Testis (tissue), 2 donors: ENCODE measurements at regions not wholly inside any gene's neighbourhood (a gene's known extent, or its start where the extent isn't known, plus 50 kb on each side); places are given as distances from the start of the nearest gene placed in this dataset.

ENCODE experiments used
- DNase-seq: peaks from one replicate; pipeline ENCODE4 v3.0.0-alpha.2; 2019
- H3K27ac ChIP-seq, 2 donors: fragments of 200-600 bp; sonication (generic); one replicate each; pipeline ENCODE4 v1.5.1; 2019
- H3K27me3 ChIP-seq: fragments of 200-600 bp; sonication (generic); one replicate; pipeline ENCODE4 v1.5.1; 2019
- H3K36me3 ChIP-seq: fragments of 200-600 bp; sonication (generic); one replicate; pipeline ENCODE4 v1.5.1; 2017; ENCODE audit warnings: low read depth; ENCODE audit errors: missing control alignments
- H3K4me1 ChIP-seq: fragments of 200-600 bp; sonication (generic); one replicate; pipeline ENCODE4 v1.5.1; 2019
- H3K4me3 ChIP-seq, 2 donors: fragments of 200-600 bp; sonication (generic); one replicate each; pipeline ENCODE4 v1.5.1; 2017 to 2019
- H3K9me3 ChIP-seq: fragments of 200-600 bp; sonication (generic); one replicate; pipeline ENCODE4 v1.5.1; 2017
- CTCF ChIP-seq, 3 experiments: fragments of 450-650 bp in 2 of 3; fragments of 200-600 bp in 1 of 3; sonication (generic) in 1 of 3; IDR thresholded peaks; one replicate each; pipeline ENCODE4 v1.5.1; 2016 to 2019; ENCODE audit warnings: antibody characterized with exemption in 3 of 3, mild to moderate bottlenecking in 2 of 3, moderate library complexity in 1 of 3
- POLR2A ChIP-seq: fragments of 450-650 bp; IDR thresholded peaks from one replicate; pipeline ENCODE4 v1.6.1; 2017; ENCODE audit warnings: antibody characterized with exemption, mild to moderate bottlenecking, moderate library complexity
- WGBS, 2 donors: methylation state at CpG; one replicate each; pipeline ENCODE4 v1.1.5; 2018; 5-methylcytosine and 5-hydroxymethylcytosine counted together
- intact Hi-C: fragments of 100-400 bp; cut with DNase I; formaldehyde crosslinking; loops from one replicate; pipeline ENCODE4 v1.15.1; 2023; ENCODE audit warnings: low total_unique reads

- Histone ChIP-seq H3K9me3 (no peaks in the 10 kb centered on the region), H3K4me3 (no peak overlapping the region), H3K27me3 (no peaks in the 10 kb centered on the region), H3K36me3 (no peaks in the 10 kb centered on the region), H3K27ac (no peak overlapping the region), H3K4me1 (no peaks in the 10 kb centered on the region)
- intact Hi-C loops = no loop called here
- WGBS, 2 donors = 24 to 26% methylated on average over 3 of the region's 3 CpGs
- DNase-seq = no peak
- TF ChIP-seq CTCF (IDR thresholded peaks at IDR 0.05) = no peak
- no peak for TF ChIP-seq POLR2A
Measured at GRCh38 chr2:194096402-194096801, 1560.6 kb upstream of the SLC39A10 start.

- 75 to 80% methylated on average over 1 of the region's 1 CpG for WGBS, 2 donors
- intact Hi-C loops = no loop called here
Measured at GRCh38 chr2:194095359-194095758, 1561.7 kb upstream of the SLC39A10 start.

GRCh38 chr2:194090251-194090905 lies 1566.6 kb upstream of the SLC39A10 start:
- H3K27ac ChIP-seq = no peak overlapping the region
- no peaks in the 10 kb centered on the region for H3K4me1 ChIP-seq
- TF ChIP-seq CTCF (IDR thresholded peaks at IDR 0.05) = no peak
- no peak for TF ChIP-seq POLR2A
- H3K27me3 ChIP-seq = no peaks in the 10 kb centered on the region
- H3K4me3 ChIP-seq = peak overlapping the region; percentile 43 to 46
- 79 to 83% methylated on average over 9 to 32 of the region's 32 CpGs for WGBS, 2 donors
- intact Hi-C loops = no loop called here
- H3K36me3 ChIP-seq = no peaks in the 10 kb centered on the region
- H3K9me3 ChIP-seq = no peaks in the 10 kb centered on the region
- DNase-seq = peak; percentile 47

More at GRCh38 chr2:194095359-194095758, 1561.7 kb upstream of the SLC39A10 start:
- no peak for DNase-seq
- H3K4me3 ChIP-seq = no peak overlapping the region
- no peaks in the 10 kb centered on the region for H3K9me3 ChIP-seq
- TF ChIP-seq POLR2A (no peak), CTCF (IDR thresholded peaks at IDR 0.05) (no peak)
- H3K27ac ChIP-seq = no peak overlapping the region
- no peaks in the 10 kb centered on the region for H3K4me1 ChIP-seq
- H3K36me3 ChIP-seq = no peaks in the 10 kb centered on the region
- H3K27me3 ChIP-seq = no peaks in the 10 kb centered on the region

- no peak overlapping the region for H3K27ac ChIP-seq
- TF ChIP-seq POLR2A (no peak), CTCF (IDR thresholded peaks at IDR 0.05) (no peak)
- WGBS, 2 donors = 22 to 40% methylated on average over 2 of the region's 2 CpGs
- intact Hi-C loops = no loop called here
- no peaks in the 10 kb centered on the region for H3K36me3 ChIP-seq
- H3K27me3 ChIP-seq = no peaks in the 10 kb centered on the region
- no peaks in the 10 kb centered on the region for H3K4me1 ChIP-seq
- H3K4me3 ChIP-seq = no peak overlapping the region
- no peaks in the 10 kb centered on the region for H3K9me3 ChIP-seq
- no peak for DNase-seq
Measured at GRCh38 chr2:194087089-194087958, 1569.7 kb upstream of the SLC39A10 start.
